CD14-positive monocyte (primary cell): ENCODE measurements at regions not wholly inside any gene's neighbourhood (a gene's known extent, or its start where the extent isn't known, plus 50 kb on each side); places are given as distances from the start of the nearest gene placed in this dataset.

Experiments
- DNase-seq, 3 donors: peaks; one replicate each; pipeline ENCODE4 v3.0.0-alpha.2; 2011 to 2022
- H2AFZ ChIP-seq: 2 replicates; pipeline ENCODE4 v1.6.0; 2012; ENCODE audit warnings: mild to moderate bottlenecking, low read depth, low read length, inconsistent platforms; ENCODE audit not compliant: insufficient read depth, poor library complexity, severe bottlenecking
- H3K27ac ChIP-seq, 2 donors: 1 replicate in 1 of 2; 2 replicates in 1 of 2; pipeline ENCODE4 v1.5.1; 2012 to 2013; ENCODE audit warnings: low read length in 2 of 2, control low read depth in 1 of 2, inconsistent platforms in 1 of 2, low read depth in 1 of 2, mild to moderate bottlenecking in 1 of 2
- H3K27me3 ChIP-seq, 2 donors: one replicate each; pipeline versions ENCODE4 v1.6.0 to v1.6.1; 2011 to 2013; ENCODE audit warnings: low read length in 2 of 2; ENCODE audit not compliant: control insufficient read depth in 2 of 2, insufficient read depth in 2 of 2
- H3K36me3 ChIP-seq, 2 donors: replicated peaks in 1 of 2; 1 replicate in 1 of 2; 2 replicates in 1 of 2; pipeline versions ENCODE4 v1.5.1 to v1.6.1; 2012 to 2013; ENCODE audit warnings: low read length in 2 of 2, control low read depth in 1 of 2, inconsistent platforms in 1 of 2, mild to moderate bottlenecking in 1 of 2; ENCODE audit not compliant: insufficient read depth in 2 of 2, control insufficient read depth in 1 of 2
- H3K4me1 ChIP-seq, 2 donors: 1 replicate in 1 of 2; 2 replicates in 1 of 2; pipeline versions ENCODE4 v1.5.1 to v1.6.1; 2012 to 2013; ENCODE audit warnings: low read length in 2 of 2, control low read depth in 1 of 2, inconsistent platforms in 1 of 2, mild to moderate bottlenecking in 1 of 2, moderate library complexity in 1 of 2; ENCODE audit not compliant: insufficient read depth in 2 of 2, control insufficient read depth in 1 of 2
- H3K4me2 ChIP-seq: replicated peaks from 2 replicates; pipeline ENCODE3; 2012; ENCODE audit warnings: low read length, moderate library complexity, mild to moderate bottlenecking; ENCODE audit not compliant: poor library complexity, severe bottlenecking; ENCODE audit errors: extremely low read depth
- H3K4me3 ChIP-seq, 3 experiments: fragments of 200-600 bp in 1 of 3; sonication (generic) in 1 of 3; replicated peaks in 1 of 3; 1 replicate in 2 of 3; 2 replicates in 1 of 3; pipeline ENCODE4 v1.5.1; 2011 to 2013; ENCODE audit warnings: low read length in 3 of 3, mild to moderate bottlenecking in 3 of 3, control low read depth in 2 of 3, low read depth in 2 of 3, inconsistent platforms in 1 of 3, moderate library complexity in 1 of 3
- H3K79me2 ChIP-seq: 2 replicates; pipeline ENCODE4 v1.6.0; 2012; ENCODE audit warnings: mild to moderate bottlenecking, control low read depth, inconsistent platforms, low read length, moderate library complexity; ENCODE audit not compliant: insufficient read depth
- H3K9ac ChIP-seq: 2 replicates; pipeline ENCODE4 v1.6.0; 2017; ENCODE audit warnings: low read length, mild to moderate bottlenecking; ENCODE audit not compliant: insufficient read depth, poor library complexity, severe bottlenecking
- H3K9me3 ChIP-seq, 2 donors: replicated peaks in 1 of 2; 1 replicate in 1 of 2; 2 replicates in 1 of 2; pipeline versions ENCODE4 v1.5.1 to v1.6.1; 2012 to 2013; ENCODE audit warnings: low read length in 2 of 2, control low read depth in 1 of 2; ENCODE audit not compliant: control insufficient read depth in 1 of 2, insufficient read depth in 1 of 2
- H4K20me1 ChIP-seq: 2 replicates; pipeline ENCODE4 v1.6.0; 2012; ENCODE audit warnings: mild to moderate bottlenecking, low read length, control low read depth, moderate library complexity; ENCODE audit not compliant: insufficient read depth
- H3K27ac Mint-ChIP-seq, 7 donors: one replicate each; pipeline ENCODE4 v1.8.0; 2020; ENCODE audit warnings: mild to moderate bottlenecking in 7 of 7, mixed read lengths in 7 of 7, moderate library complexity in 6 of 7, inconsistent platforms in 2 of 7
- H3K27me3 Mint-ChIP-seq, 3 donors: one replicate each; pipeline ENCODE4 v1.8.0; 2021 to 2022; ENCODE audit warnings: low read depth in 3 of 3, mild to moderate bottlenecking in 3 of 3, mixed read lengths in 3 of 3, moderate library complexity in 3 of 3, inconsistent platforms in 1 of 3
- H3K36me3 Mint-ChIP-seq, 2 donors: one replicate each; pipeline ENCODE4 v1.8.0; 2020; ENCODE audit warnings: mixed read lengths in 2 of 2, inconsistent platforms in 1 of 2, mild to moderate bottlenecking in 1 of 2
- H3K4me1 Mint-ChIP-seq: one replicate; pipeline ENCODE4 v1.8.0; 2020; ENCODE audit warnings: mild to moderate bottlenecking, mixed read lengths
- H3K4me3 Mint-ChIP-seq, 2 donors: one replicate each; pipeline ENCODE4 v1.8.0; 2020; ENCODE audit warnings: mild to moderate bottlenecking in 2 of 2, mixed read lengths in 2 of 2, moderate library complexity in 1 of 2
- H3K9me3 Mint-ChIP-seq, 7 donors: one replicate each; pipeline ENCODE4 v1.8.0; 2020 to 2022; ENCODE audit warnings: mixed read lengths in 7 of 7, mild to moderate bottlenecking in 6 of 7, moderate library complexity in 6 of 7, inconsistent platforms in 2 of 7
- CTCF ChIP-seq: fragments of 200-600 bp; IDR thresholded peaks from one replicate; pipeline ENCODE4 v1.8.0; 2022; ENCODE audit warnings: antibody characterized with exemption, mild to moderate bottlenecking
- WGBS: methylation state at CpG from one replicate; pipeline ENCODE4 v1.1.5; 2013; ENCODE audit warnings: missing lambda C conversion rate; ENCODE audit not compliant: insufficient coverage; 5-methylcytosine and 5-hydroxymethylcytosine counted together
- intact Hi-C, 2 donors: fragments of 100-400 bp; cut with micrococcal nuclease; formaldehyde crosslinking; loops; one replicate each; pipeline versions ENCODE4 v1.15.0 to v1.15.1; 2023

DNA sequence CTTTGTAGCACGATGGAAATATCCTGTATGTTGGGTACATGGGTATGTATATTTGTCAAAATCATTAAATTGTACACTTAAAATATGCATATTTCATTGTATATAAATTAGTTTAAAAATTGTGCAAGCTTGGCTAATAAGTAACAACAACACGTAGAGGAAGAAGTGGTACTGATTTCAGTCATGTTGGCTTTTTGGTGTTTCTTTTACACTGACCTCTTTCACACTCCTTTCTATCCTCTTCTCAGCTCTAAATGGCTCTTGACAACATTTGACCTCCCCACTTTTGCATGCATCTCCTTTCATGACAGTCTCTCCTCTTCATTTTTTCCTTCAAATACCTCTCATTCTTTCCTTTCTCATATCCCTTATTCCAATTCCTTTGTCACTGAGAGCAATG is 801.4 kb upstream of the ZEB2 start:
- intact Hi-C loops: no loop called here
- no CpG with 5 or more reads among the region's 2 CpGs for WGBS
- no peaks in the 10 kb centered on the region for H3K36me3 Mint-ChIP-seq

DNA sequence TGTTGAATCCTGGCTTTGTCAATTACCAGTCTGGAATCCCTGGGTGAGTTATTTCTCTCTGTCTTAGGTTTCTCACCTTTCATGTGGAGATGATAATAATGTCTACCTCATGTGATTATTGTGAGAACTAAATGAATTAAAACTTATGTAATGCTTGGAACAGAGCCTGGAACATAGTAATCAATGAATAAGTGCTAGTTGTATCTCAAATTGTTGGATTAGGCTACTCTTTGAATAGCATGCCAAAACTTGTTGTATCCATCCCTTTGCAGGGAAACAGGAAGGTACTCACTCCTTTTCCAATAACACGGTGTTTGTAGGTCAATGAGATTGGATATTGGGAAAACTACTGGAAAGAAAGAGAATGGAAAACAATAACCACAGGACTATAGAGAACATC is 796.6 kb upstream of the ZEB2 start:
- Mint-ChIP-seq H3K27ac (no peak overlapping the region), H3K27me3 (peaks cover 2 to 7% (median 3%) of the 10 kb centered on the region in 3 donors), H3K4me1 (no peaks in the 10 kb centered on the region), H3K9me3 (peaks cover 4 to 25% (median 17%) of the 10 kb centered on the region in 7 donors), H3K4me3 (no peak overlapping the region), H3K36me3 (no peaks in the 10 kb centered on the region)
- Histone ChIP-seq H3K36me3 (no peaks in the 10 kb centered on the region), H3K27ac (no peak overlapping the region), H4K20me1 (no peaks in the 10 kb centered on the region), H3K4me2 (no peak overlapping the region), H2AFZ (no peak overlapping the region), H3K79me2 (no peaks in the 10 kb centered on the region), H3K4me3 (no peak overlapping the region), H3K27me3 (no peaks in the 10 kb centered on the region), H3K4me1 (no peaks in the 10 kb centered on the region), H3K9me3 (peaks cover 9 to 10% of the 10 kb centered on the region in 2 donors), H3K9ac (no peak overlapping the region)
- no peak for TF ChIP-seq CTCF
- intact Hi-C loops: no loop called here
- DNase-seq: no peak
- no CpG with 5 or more reads among the region's 1 CpG for WGBS

More for the DNA sequence above, 801.4 kb upstream of the ZEB2 start:
- peaks cover 1 to 8% (median 5%) of the 10 kb centered on the region in 3 donors for H3K27me3 Mint-ChIP-seq
- H3K36me3 ChIP-seq: no peaks in the 10 kb centered on the region
- H3K27ac ChIP-seq: no peak overlapping the region
- H3K4me3 ChIP-seq: no peak overlapping the region
- H3K27me3 ChIP-seq: peaks cover 3 to 4% of the 10 kb centered on the region in 2 donors
- DNase-seq: no peak
- no peaks in the 10 kb centered on the region for H3K9me3 ChIP-seq
- no peak overlapping the region for H3K27ac Mint-ChIP-seq
- H3K4me1 ChIP-seq: no peaks in the 10 kb centered on the region
- H3K79me2 ChIP-seq: no peaks in the 10 kb centered on the region
- H3K9me3 Mint-ChIP-seq: peaks cover 0 to 4% (median 0%) of the 10 kb centered on the region in 7 donors
- no peaks in the 10 kb centered on the region for H4K20me1 ChIP-seq
- no peak overlapping the region for H2AFZ ChIP-seq
- no peak overlapping the region for H3K9ac ChIP-seq
- TF ChIP-seq CTCF: no peak
- no peak overlapping the region for H3K4me2 ChIP-seq
- H3K4me1 Mint-ChIP-seq: no peaks in the 10 kb centered on the region
- no peak overlapping the region for H3K4me3 Mint-ChIP-seq
